ENCODE measurements at regions not wholly inside any gene's neighbourhood (a gene's known extent, or its start where the extent isn't known, plus 50 kb on each side); places are given as distances from the start of the nearest gene placed in this dataset.

DNA sequence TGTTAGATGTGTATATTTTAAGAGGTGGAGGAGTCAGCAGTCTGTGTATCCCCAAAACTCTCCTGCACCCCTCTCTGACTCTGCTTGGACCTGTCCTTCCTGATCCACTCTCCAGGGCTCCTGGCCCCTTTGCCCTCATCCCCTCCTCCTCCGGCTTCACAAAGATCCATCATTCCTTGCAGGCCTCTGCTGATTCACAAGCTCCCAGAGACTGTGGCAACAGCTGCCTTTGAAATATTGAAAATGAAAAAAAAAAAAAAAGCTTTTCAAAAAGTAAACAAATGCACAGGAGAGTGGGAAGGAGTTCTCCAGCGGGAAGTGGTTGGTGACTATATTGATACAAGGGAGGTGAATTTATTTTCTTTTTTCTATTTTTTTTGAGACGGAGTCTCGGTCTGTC is 330.2 kb upstream of the SULF2 start (continued):
- TF ChIP-seq, protein P1, sequence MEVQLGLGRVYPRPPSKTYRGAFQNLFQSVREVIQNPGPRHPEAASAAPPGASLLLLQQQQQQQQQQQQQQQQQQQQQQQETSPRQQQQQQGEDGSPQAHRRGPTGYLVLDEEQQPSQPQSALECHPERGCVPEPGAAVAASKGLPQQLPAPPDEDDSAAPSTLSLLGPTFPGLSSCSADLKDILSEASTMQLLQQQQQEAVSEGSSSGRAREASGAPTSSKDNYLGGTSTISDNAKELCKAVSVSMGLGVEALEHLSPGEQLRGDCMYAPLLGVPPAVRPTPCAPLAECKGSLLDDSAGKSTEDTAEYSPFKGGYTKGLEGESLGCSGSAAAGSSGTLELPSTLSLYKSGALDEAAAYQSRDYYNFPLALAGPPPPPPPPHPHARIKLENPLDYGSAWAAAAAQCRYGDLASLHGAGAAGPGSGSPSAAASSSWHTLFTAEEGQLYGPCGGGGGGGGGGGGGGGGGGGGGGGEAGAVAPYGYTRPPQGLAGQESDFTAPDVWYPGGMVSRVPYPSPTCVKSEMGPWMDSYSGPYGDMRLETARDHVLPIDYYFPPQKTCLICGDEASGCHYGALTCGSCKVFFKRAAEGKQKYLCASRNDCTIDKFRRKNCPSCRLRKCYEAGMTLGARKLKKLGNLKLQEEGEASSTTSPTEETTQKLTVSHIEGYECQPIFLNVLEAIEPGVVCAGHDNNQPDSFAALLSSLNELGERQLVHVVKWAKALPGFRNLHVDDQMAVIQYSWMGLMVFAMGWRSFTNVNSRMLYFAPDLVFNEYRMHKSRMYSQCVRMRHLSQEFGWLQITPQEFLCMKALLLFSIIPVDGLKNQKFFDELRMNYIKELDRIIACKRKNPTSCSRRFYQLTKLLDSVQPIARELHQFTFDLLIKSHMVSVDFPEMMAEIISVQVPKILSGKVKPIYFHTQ (CRISPR knock-in tag; IDR thresholded peaks at IDR 0.05): no peak
- TF ChIP-seq, protein P2, sequence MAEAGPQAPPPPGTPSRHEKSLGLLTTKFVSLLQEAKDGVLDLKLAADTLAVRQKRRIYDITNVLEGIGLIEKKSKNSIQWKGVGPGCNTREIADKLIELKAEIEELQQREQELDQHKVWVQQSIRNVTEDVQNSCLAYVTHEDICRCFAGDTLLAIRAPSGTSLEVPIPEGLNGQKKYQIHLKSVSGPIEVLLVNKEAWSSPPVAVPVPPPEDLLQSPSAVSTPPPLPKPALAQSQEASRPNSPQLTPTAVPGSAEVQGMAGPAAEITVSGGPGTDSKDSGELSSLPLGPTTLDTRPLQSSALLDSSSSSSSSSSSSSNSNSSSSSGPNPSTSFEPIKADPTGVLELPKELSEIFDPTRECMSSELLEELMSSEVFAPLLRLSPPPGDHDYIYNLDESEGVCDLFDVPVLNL (CRISPR knock-in tag; IDR thresholded peaks at IDR 0.05; ENCODE audit: borderline replicate concordance, low read depth): no peak
- TF ChIP-seq, protein P3, sequence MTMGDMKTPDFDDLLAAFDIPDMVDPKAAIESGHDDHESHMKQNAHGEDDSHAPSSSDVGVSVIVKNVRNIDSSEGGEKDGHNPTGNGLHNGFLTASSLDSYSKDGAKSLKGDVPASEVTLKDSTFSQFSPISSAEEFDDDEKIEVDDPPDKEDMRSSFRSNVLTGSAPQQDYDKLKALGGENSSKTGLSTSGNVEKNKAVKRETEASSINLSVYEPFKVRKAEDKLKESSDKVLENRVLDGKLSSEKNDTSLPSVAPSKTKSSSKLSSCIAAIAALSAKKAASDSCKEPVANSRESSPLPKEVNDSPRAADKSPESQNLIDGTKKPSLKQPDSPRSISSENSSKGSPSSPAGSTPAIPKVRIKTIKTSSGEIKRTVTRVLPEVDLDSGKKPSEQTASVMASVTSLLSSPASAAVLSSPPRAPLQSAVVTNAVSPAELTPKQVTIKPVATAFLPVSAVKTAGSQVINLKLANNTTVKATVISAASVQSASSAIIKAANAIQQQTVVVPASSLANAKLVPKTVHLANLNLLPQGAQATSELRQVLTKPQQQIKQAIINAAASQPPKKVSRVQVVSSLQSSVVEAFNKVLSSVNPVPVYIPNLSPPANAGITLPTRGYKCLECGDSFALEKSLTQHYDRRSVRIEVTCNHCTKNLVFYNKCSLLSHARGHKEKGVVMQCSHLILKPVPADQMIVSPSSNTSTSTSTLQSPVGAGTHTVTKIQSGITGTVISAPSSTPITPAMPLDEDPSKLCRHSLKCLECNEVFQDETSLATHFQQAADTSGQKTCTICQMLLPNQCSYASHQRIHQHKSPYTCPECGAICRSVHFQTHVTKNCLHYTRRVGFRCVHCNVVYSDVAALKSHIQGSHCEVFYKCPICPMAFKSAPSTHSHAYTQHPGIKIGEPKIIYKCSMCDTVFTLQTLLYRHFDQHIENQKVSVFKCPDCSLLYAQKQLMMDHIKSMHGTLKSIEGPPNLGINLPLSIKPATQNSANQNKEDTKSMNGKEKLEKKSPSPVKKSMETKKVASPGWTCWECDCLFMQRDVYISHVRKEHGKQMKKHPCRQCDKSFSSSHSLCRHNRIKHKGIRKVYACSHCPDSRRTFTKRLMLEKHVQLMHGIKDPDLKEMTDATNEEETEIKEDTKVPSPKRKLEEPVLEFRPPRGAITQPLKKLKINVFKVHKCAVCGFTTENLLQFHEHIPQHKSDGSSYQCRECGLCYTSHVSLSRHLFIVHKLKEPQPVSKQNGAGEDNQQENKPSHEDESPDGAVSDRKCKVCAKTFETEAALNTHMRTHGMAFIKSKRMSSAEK (CRISPR knock-in tag; IDR thresholded peaks at IDR 0.05; ENCODE audit: borderline replicate concordance): no peak
- no peak for TF ChIP-seq TEAD4 (CRISPR knock-in tag; IDR thresholded peaks at IDR 0.05)

DNA sequence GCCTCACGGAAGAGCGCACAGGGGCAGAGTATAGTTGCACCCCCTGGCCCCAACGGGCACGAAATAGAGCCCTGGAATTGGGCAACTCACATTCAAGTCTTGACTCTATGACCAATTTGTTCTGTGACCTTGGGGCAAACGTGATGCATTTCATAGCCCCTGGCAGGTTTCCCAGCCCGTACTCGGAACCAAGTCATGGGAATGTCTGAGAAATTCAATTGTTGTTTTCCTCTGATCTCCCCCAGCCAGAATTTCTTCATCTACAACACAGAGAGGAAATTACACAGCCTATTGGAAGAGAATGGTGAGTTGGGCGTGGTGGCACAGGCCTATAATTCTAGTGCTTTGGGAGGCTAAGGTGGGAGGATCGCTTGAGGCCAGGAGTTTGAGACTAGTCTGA is 322.3 kb upstream of the SULF2 start:
- peaks cover 2% of the 10 kb centered on the region; the same call in 1 of the 2 replicates for H3K36me3 Mint-ChIP-seq
- POLR2A ChIA-PET: no interaction called here

More for the DNA sequence above, 322.3 kb upstream of the SULF2 start:
- Mint-ChIP-seq H3K27me3 (ENCODE audit: low read depth) (no peaks in the 10 kb centered on the region; the same call in 1 of the 2 replicates), H3K4me1 (no peaks in the 10 kb centered on the region), H3K9me3 (peaks cover 30% of the 10 kb centered on the region), H3K27ac (no peak overlapping the region), H3K4me3 (no peak overlapping the region)
- DNase-seq (ENCODE audit: low spot score): no peak
- TF ChIP-seq NR3C1 (CRISPR knock-in tag; conservative IDR thresholded peaks at IDR 0.05; ENCODE audit: low read depth): no peak
- TF ChIP-seq CREB1 (CRISPR knock-in tag; IDR thresholded peaks at IDR 0.05): no peak
- TF ChIP-seq GRHL2 (CRISPR knock-in tag; IDR thresholded peaks at IDR 0.05; ENCODE audit: insufficient replicate concordance, severe bottlenecking): no peak
- TF ChIP-seq, protein P4, sequence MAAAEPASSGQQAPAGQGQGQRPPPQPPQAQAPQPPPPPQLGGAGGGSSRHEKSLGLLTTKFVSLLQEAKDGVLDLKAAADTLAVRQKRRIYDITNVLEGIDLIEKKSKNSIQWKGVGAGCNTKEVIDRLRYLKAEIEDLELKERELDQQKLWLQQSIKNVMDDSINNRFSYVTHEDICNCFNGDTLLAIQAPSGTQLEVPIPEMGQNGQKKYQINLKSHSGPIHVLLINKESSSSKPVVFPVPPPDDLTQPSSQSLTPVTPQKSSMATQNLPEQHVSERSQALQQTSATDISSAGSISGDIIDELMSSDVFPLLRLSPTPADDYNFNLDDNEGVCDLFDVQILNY (CRISPR knock-in tag; IDR thresholded peaks at IDR 0.05): no peak
- no peak for TF ChIP-seq ZNF416 (CRISPR knock-in tag; IDR thresholded peaks at IDR 0.05)
- TF ChIP-seq, protein P5, sequence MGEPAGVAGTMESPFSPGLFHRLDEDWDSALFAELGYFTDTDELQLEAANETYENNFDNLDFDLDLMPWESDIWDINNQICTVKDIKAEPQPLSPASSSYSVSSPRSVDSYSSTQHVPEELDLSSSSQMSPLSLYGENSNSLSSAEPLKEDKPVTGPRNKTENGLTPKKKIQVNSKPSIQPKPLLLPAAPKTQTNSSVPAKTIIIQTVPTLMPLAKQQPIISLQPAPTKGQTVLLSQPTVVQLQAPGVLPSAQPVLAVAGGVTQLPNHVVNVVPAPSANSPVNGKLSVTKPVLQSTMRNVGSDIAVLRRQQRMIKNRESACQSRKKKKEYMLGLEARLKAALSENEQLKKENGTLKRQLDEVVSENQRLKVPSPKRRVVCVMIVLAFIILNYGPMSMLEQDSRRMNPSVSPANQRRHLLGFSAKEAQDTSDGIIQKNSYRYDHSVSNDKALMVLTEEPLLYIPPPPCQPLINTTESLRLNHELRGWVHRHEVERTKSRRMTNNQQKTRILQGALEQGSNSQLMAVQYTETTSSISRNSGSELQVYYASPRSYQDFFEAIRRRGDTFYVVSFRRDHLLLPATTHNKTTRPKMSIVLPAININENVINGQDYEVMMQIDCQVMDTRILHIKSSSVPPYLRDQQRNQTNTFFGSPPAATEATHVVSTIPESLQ (CRISPR knock-in tag; IDR thresholded peaks at IDR 0.05): no peak
- TF ChIP-seq, protein P6, sequence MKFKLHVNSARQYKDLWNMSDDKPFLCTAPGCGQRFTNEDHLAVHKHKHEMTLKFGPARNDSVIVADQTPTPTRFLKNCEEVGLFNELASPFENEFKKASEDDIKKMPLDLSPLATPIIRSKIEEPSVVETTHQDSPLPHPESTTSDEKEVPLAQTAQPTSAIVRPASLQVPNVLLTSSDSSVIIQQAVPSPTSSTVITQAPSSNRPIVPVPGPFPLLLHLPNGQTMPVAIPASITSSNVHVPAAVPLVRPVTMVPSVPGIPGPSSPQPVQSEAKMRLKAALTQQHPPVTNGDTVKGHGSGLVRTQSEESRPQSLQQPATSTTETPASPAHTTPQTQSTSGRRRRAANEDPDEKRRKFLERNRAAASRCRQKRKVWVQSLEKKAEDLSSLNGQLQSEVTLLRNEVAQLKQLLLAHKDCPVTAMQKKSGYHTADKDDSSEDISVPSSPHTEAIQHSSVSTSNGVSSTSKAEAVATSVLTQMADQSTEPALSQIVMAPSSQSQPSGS (CRISPR knock-in tag; IDR thresholded peaks at IDR 0.05; ENCODE audit: borderline replicate concordance, low read depth): no peak
- no peak for TF ChIP-seq RORB (CRISPR knock-in tag; IDR thresholded peaks at IDR 0.05)
- TF ChIP-seq CBFB (CRISPR knock-in tag; IDR thresholded peaks at IDR 0.05; ENCODE audit: low read depth): no peak
- no peak for TF ChIP-seq ELF4 (CRISPR knock-in tag; IDR thresholded peaks at IDR 0.05; ENCODE audit: low read depth)
- no peak for TF ChIP-seq NR2C2 (CRISPR knock-in tag; IDR thresholded peaks at IDR 0.05)
- TF ChIP-seq FOXJ3 (CRISPR knock-in tag; IDR thresholded peaks at IDR 0.05; ENCODE audit: borderline replicate concordance): no peak
- TF ChIP-seq NFATC4 (CRISPR knock-in tag; IDR thresholded peaks at IDR 0.05): no peak
- CTCF ChIA-PET: no interaction called here
- no peak for ATAC-seq
